Sigmoid colon (tissue), 4 donors: ENCODE measurements at regions not wholly inside any gene's neighbourhood (a gene's known extent, or its start where the extent isn't known, plus 50 kb on each side); places are given as distances from the start of the nearest gene placed in this dataset.

Source experiments
- EP300 ChIP-seq, 4 donors: sonication (generic); formaldehyde crosslinking; IDR thresholded peaks; one replicate each; pipeline ENCODE4 v1.6.1; 2017; ENCODE audit warnings: antibody characterized with exemption in 4 of 4
- POLR2AphosphoS5 ChIP-seq, 4 donors: sonication (generic); formaldehyde crosslinking; IDR thresholded peaks; one replicate each; pipeline ENCODE4 v1.6.1; 2017; ENCODE audit warnings: antibody characterized with exemption in 4 of 4
- TF ChIP-seq, protein P1 (sequence below), 4 experiments: fragments of 450-650 bp in 3 of 4; fragments of 200-600 bp in 1 of 4; IDR thresholded peaks; one replicate each; pipeline ENCODE4 v1.5.1; 2016 to 2019; ENCODE audit warnings: antibody characterized with exemption in 4 of 4, mild to moderate bottlenecking in 3 of 4, moderate library complexity in 2 of 4

DNA sequence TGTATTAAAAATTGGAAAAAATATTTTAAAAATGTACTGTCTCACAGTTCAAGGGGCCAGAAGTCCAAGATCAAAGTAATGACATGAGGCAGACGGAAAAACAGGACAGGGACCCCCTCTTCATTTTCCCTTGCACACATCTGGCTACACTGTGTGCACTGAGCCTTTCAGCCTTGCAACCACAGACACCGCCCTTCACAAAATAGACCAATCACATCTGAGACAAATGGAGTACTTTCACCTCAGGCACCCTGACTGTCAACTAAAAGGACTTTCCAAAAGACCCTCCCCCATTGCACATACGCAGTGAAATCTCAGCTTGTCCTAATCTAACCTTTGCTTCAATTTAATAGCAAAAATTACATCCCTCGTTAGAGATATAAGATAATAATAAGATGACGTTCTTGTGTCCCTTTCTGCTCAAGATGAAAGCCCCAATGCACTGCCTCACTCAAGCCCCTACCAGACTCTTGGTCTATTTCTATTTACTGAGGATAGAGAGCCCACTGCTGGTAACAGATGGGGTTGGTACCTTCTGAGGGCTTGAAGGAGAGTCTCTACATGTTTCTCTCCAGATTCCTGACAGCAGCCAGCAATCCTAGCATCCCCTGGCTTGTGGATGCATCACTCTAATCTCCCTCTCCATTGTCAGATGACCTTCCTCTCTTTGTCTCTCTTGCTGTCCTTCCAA, 514.8 kb upstream of the ADAMTS16 start:
- TF ChIP-seq, protein P1, sequence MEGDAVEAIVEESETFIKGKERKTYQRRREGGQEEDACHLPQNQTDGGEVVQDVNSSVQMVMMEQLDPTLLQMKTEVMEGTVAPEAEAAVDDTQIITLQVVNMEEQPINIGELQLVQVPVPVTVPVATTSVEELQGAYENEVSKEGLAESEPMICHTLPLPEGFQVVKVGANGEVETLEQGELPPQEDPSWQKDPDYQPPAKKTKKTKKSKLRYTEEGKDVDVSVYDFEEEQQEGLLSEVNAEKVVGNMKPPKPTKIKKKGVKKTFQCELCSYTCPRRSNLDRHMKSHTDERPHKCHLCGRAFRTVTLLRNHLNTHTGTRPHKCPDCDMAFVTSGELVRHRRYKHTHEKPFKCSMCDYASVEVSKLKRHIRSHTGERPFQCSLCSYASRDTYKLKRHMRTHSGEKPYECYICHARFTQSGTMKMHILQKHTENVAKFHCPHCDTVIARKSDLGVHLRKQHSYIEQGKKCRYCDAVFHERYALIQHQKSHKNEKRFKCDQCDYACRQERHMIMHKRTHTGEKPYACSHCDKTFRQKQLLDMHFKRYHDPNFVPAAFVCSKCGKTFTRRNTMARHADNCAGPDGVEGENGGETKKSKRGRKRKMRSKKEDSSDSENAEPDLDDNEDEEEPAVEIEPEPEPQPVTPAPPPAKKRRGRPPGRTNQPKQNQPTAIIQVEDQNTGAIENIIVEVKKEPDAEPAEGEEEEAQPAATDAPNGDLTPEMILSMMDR (IDR thresholded peaks at IDR 0.05), result no peak
- no peak for TF ChIP-seq POLR2AphosphoS5 (IDR thresholded peaks at IDR 0.05)
- TF ChIP-seq EP300 (IDR thresholded peaks at IDR 0.05), result no peak
